GM12864 (cell line): ENCODE measurements at regions not wholly inside any gene's neighbourhood (a gene's known extent, or its start where the extent isn't known, plus 50 kb on each side); places are given as distances from the start of the nearest gene placed in this dataset.

Experiments used
- DNase-seq: peaks from one replicate; pipeline ENCODE4 v3.0.0-alpha.2; 2011; ENCODE audit warnings: low read depth
- H3K4me3 ChIP-seq: 2 replicates; pipeline ENCODE4 v1.5.1; 2011; ENCODE audit warnings: mild to moderate bottlenecking, low read depth, low read length, control low read depth
- CTCF ChIP-seq: IDR thresholded peaks from 2 replicates; pipeline ENCODE4 v1.5.1; 2011; ENCODE audit warnings: low read depth, mild to moderate bottlenecking, moderate library complexity, low read length, control low read depth, inconsistent platforms; ENCODE audit errors: missing control alignments

GRCh38 chr6:14880677-14881076 lies 365.2 kb upstream of the JARID2 start:
- H3K4me3 ChIP-seq, result no peak overlapping the region
- no peak for DNase-seq
- TF ChIP-seq CTCF, result no peak

GRCh38 chr6:14881398-14881797 lies 364.5 kb upstream of the JARID2 start:
- no peak overlapping the region for H3K4me3 ChIP-seq
- DNase-seq, result no peak
- TF ChIP-seq CTCF, result no peak

GRCh38 chr6:14882394-14883026 lies 363.4 kb upstream of the JARID2 start:
- TF ChIP-seq CTCF, result no peak
- DNase-seq, result no peak
- H3K4me3 ChIP-seq, result no peak overlapping the region

- TF ChIP-seq CTCF, result no peak
- no peak overlapping the region for H3K4me3 ChIP-seq
- no peak for DNase-seq
Observed at GRCh38 chr6:14883921-14884320, 361.9 kb upstream of the JARID2 start.

GRCh38 chr6:14885498-14885897 lies 360.4 kb upstream of the JARID2 start:
- no peak overlapping the region for H3K4me3 ChIP-seq
- DNase-seq, result no peak
- TF ChIP-seq CTCF, result no peak

- no peak for TF ChIP-seq CTCF
- DNase-seq, result no peak
- no peak overlapping the region for H3K4me3 ChIP-seq
Observed at GRCh38 chr6:14887181-14887580, 358.7 kb upstream of the JARID2 start.

GRCh38 chr6:14887986-14888574 lies 357.8 kb upstream of the JARID2 start:
- TF ChIP-seq CTCF, result no peak
- no peak for DNase-seq
- H3K4me3 ChIP-seq, result no peak overlapping the region
